ENCODE measurements at regions not wholly inside any gene's neighbourhood (a gene's known extent, or its start where the extent isn't known, plus 50 kb on each side); places are given as distances from the start of the nearest gene placed in this dataset.

DNA sequence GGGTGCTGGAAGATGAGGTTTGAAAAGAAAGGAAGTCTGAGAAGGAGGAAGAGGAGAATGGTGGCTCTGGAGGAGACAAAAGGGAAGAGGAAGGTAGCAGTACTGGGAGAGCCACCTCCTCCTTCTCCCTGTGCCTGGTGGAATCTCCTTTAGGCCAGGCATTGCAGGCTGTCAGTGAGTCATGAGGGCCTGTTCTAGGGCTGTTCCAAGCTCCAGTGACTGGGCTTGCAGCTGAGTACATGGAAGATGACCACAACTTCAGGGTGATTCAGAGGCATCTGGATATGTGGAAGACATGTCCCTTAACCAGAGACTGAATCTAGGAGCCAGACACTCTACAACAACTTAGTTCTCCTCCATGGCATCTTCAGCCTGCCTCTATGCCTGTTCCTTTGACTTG is 107.8 kb downstream of the EFNB1 start:
- no peak for DNase-seq (ENCODE audit: low read depth, low spot score)
- POLR2A ChIA-PET, result no interaction called here
- no TSS peak for BruUV-seq (replicated peaks)

GRCh38 chrX:68936126-68936525 is 107.3 kb downstream of the EFNB1 start:
- no peaks in the 10 kb centered on the region for H3K36me3 ChIP-seq (ENCODE audit: control insufficient read depth, insufficient read depth, low read length)
- intact Hi-C loops (cut with micrococcal nuclease; ENCODE audit: unreplicated experiment), result no loop called here
- H3K4me1 ChIP-seq (ENCODE audit: control insufficient read depth, insufficient read depth, low read length), result no peaks in the 10 kb centered on the region
- no peak overlapping the region for H3K4me3 ChIP-seq (ENCODE audit: low read depth in 2 of 2, low read length in 2 of 2)
- no peaks in the 10 kb centered on the region for H3K27me3 ChIP-seq (ENCODE audit: control insufficient read depth, insufficient read depth, low read length)
- H3K27ac ChIP-seq (ENCODE audit: low read length), result no peak overlapping the region
- no peak for ATAC-seq
- in situ Hi-C loops (cut with HindIII; ENCODE audit: low pct_unique_long_range_greater_than_20kb, low sequenced_read_pairs), result no loop called here
- no peaks in the 10 kb centered on the region for H3K9me3 ChIP-seq (ENCODE audit: control insufficient read depth, insufficient read depth, low read depth, low read length)
- POLR2A ChIA-PET, result no interaction called here
- TF ChIP-seq SIN3A (IDR thresholded peaks at IDR 0.05; ENCODE audit: borderline replicate concordance, insufficient read depth, low read depth, low read length) (no peak), TCF7L2 (IDR thresholded peaks at IDR 0.05; ENCODE audit: low read depth, low read length) (no peak), POLR2AphosphoS5 (IDR thresholded peaks at IDR 0.05; ENCODE audit: low read depth, low read length) (no peak)
- TF ChIP-seq, protein P1, sequence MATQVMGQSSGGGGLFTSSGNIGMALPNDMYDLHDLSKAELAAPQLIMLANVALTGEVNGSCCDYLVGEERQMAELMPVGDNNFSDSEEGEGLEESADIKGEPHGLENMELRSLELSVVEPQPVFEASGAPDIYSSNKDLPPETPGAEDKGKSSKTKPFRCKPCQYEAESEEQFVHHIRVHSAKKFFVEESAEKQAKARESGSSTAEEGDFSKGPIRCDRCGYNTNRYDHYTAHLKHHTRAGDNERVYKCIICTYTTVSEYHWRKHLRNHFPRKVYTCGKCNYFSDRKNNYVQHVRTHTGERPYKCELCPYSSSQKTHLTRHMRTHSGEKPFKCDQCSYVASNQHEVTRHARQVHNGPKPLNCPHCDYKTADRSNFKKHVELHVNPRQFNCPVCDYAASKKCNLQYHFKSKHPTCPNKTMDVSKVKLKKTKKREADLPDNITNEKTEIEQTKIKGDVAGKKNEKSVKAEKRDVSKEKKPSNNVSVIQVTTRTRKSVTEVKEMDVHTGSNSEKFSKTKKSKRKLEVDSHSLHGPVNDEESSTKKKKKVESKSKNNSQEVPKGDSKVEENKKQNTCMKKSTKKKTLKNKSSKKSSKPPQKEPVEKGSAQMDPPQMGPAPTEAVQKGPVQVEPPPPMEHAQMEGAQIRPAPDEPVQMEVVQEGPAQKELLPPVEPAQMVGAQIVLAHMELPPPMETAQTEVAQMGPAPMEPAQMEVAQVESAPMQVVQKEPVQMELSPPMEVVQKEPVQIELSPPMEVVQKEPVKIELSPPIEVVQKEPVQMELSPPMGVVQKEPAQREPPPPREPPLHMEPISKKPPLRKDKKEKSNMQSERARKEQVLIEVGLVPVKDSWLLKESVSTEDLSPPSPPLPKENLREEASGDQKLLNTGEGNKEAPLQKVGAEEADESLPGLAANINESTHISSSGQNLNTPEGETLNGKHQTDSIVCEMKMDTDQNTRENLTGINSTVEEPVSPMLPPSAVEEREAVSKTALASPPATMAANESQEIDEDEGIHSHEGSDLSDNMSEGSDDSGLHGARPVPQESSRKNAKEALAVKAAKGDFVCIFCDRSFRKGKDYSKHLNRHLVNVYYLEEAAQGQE (IDR thresholded peaks at IDR 0.05; ENCODE audit: insufficient read depth in 1 of 2, low read depth in 2 of 2, low read length in 1 of 2), result no peak
- TF ChIP-seq, protein P2, sequence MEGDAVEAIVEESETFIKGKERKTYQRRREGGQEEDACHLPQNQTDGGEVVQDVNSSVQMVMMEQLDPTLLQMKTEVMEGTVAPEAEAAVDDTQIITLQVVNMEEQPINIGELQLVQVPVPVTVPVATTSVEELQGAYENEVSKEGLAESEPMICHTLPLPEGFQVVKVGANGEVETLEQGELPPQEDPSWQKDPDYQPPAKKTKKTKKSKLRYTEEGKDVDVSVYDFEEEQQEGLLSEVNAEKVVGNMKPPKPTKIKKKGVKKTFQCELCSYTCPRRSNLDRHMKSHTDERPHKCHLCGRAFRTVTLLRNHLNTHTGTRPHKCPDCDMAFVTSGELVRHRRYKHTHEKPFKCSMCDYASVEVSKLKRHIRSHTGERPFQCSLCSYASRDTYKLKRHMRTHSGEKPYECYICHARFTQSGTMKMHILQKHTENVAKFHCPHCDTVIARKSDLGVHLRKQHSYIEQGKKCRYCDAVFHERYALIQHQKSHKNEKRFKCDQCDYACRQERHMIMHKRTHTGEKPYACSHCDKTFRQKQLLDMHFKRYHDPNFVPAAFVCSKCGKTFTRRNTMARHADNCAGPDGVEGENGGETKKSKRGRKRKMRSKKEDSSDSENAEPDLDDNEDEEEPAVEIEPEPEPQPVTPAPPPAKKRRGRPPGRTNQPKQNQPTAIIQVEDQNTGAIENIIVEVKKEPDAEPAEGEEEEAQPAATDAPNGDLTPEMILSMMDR (IDR thresholded peaks at IDR 0.05), result no peak
- BruUV-seq (replicated peaks), result no TSS peak
- CTCF ChIA-PET, result interaction anchor here (0.7 kb wide), 1 partner anchor 124 kb away, joined by 3 read pairs; no protein-coding TSS in a partner anchor
- DNase-seq (ENCODE audit: low read depth, low spot score), result no peak

More for the DNA sequence above, 107.8 kb downstream of the EFNB1 start:
- H3K27me3 ChIP-seq (ENCODE audit: control insufficient read depth, insufficient read depth, low read length), result no peaks in the 10 kb centered on the region
- TF ChIP-seq TCF7L2 (IDR thresholded peaks at IDR 0.05; ENCODE audit: low read depth, low read length) (no peak), POLR2AphosphoS5 (IDR thresholded peaks at IDR 0.05; ENCODE audit: low read depth, low read length) (no peak), SIN3A (IDR thresholded peaks at IDR 0.05; ENCODE audit: borderline replicate concordance, insufficient read depth, low read depth, low read length) (no peak)
- TF ChIP-seq, protein P2 (IDR thresholded peaks at IDR 0.05), result no peak
- TF ChIP-seq, protein P1 (IDR thresholded peaks at IDR 0.05; ENCODE audit: insufficient read depth in 1 of 2, low read depth in 2 of 2, low read length in 1 of 2), result no peak
- H3K36me3 ChIP-seq (ENCODE audit: control insufficient read depth, insufficient read depth, low read length), result no peaks in the 10 kb centered on the region
- no peaks in the 10 kb centered on the region for H3K4me1 ChIP-seq (ENCODE audit: control insufficient read depth, insufficient read depth, low read length)
- H3K27ac ChIP-seq (ENCODE audit: low read length), result no peak overlapping the region
- H3K4me3 ChIP-seq (ENCODE audit: low read depth in 2 of 2, low read length in 2 of 2), result no peak overlapping the region
- intact Hi-C loops (cut with micrococcal nuclease; ENCODE audit: unreplicated experiment), result no loop called here
- no peak for ATAC-seq
- in situ Hi-C loops (cut with HindIII; ENCODE audit: low pct_unique_long_range_greater_than_20kb, low sequenced_read_pairs), result no loop called here
- CTCF ChIA-PET, result no interaction called here
- H3K9me3 ChIP-seq (ENCODE audit: control insufficient read depth, insufficient read depth, low read depth, low read length), result no peaks in the 10 kb centered on the region
